GM19452 (cell line): ENCODE measurements at regions not wholly inside any gene's neighbourhood (a gene's known extent, or its start where the extent isn't known, plus 50 kb on each side); places are given as distances from the start of the nearest gene placed in this dataset.

Experiments
- ATAC-seq: cut with Tn5 transposase; IDR thresholded peaks from one replicate; pipeline ENCODE4 v1.9.1; 2021; ENCODE audit not compliant: unreplicated experiment

DNA sequence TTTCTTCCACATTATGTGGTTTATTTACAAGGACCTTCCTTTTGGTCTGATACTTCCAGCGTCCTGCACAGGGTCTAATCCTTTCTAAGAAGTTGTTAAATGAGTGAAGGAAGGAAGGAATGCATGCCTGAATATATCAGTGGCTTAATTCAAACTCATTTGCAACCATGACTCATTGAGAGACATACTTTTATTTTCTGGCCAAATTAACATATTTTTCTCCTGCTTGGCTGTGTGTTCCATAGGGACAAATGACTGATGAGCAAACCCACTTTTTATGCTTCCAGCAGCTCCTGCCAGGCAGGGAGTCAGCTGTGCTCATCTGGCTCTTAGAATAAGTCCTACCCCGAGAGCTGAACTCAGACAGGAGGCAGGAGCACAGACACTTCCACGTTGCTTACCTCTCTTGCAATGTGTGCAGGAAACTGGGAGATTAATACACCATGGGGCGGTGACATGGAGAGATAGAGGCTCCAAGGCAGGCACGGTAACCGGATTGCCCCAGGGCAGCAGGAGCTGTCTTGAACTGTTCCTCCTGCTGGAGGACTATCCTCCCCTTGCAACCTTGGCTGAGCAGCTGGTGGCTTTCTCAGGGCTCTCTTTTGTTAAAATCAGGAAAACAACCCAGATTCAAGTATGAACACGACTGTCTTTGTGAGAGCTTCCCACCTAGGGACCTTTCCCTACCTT is 667.5 kb upstream of the HS6ST1 start:
- no peak for ATAC-seq

DNA sequence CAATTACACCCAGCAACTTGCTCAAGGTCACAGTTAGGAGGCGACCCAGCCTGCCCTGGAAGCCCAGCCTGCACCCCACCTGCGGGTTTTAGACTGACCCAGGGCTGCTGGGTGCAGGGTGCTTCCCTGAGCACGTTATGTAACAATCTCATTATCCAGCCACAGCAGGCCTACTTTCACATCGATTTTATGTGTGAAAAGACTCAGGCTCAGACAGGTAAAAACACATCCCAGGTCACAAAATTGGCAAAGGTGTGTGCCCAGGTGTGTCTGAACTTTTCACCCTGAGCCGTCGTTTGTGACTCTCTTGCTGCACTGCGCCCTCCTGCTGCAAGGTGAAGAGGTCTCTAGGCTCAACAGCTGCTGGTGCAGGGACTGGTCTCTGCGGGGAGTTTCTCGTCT is 668.2 kb upstream of the HS6ST1 start:
- no peak for ATAC-seq

GRCh38 chr2:128988326-128988725 is 669.7 kb upstream of the HS6ST1 start:
- ATAC-seq: no peak

DNA sequence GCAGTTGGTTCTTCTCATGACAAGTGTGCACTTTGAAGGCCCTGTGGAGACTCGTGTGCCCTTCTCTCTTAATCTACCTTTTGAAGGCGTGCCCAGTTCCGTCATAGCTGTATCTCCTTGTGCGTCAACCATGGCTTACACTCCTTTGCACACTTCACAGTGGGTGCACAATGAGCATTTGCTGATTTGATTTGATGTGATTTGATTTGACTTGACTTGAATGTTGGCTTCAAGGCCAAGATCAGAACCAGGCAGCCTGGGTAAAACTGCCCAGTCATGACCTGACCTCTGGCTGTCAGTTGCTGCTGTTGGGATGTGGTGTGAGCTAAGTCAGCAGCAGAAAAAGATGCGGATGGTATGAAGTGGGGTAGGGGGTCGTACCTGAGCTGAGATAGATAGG is 670.3 kb upstream of the HS6ST1 start:
- ATAC-seq: no peak

- no peak for ATAC-seq
Observed at GRCh38 chr2:128995086-128995485, 676.4 kb upstream of the HS6ST1 start.

DNA sequence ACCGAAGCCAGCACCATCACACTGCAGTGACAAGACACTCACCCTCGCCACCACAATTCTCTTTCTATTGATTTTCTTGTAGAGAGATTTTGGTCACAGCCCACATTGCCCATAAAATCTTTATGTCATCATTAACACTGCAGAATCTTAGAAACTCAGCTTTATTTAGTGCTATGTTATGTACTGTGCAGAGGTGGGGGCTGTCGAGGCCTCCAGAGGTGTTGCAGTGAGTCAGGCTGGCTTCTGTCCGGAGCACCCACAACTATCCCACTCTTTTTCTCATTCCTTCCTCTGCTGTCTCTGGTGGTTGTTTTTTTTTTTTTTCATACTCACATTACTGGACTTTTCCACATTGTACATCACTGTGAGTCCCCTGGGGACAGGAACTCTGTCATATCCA is 677.4 kb upstream of the HS6ST1 start:
- no peak for ATAC-seq

GRCh38 chr2:128997166-128997866 is 678.6 kb upstream of the HS6ST1 start:
- ATAC-seq: no peak

- ATAC-seq: no peak
Observed at GRCh38 chr2:129001926-129002325, 683.3 kb upstream of the HS6ST1 start.

- ATAC-seq: no peak
Observed at GRCh38 chr2:129002751-129003150, 684.1 kb upstream of the HS6ST1 start.

DNA sequence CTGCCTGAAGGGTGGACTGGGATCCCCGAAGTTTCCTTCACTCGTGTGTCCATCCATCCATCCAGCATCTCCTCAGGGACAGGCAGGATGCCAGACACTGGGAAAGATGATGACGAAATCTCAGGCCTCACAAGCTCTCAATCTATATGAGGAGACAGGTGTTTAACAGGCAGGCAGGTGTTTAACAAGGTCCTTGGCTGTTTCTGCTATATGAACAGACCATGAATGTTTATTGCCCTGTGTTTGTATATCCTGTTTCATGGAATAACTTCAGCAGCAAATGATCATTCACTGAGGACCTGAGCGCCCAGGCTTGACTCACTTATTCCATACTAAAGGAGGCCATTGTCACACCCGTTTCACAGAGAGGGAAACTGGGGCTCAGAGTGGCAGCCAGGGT is 685.8 kb upstream of the HS6ST1 start:
- ATAC-seq: no peak

- no peak for ATAC-seq
Observed at GRCh38 chr2:129004940-129005490, 686.3 kb upstream of the HS6ST1 start.

DNA sequence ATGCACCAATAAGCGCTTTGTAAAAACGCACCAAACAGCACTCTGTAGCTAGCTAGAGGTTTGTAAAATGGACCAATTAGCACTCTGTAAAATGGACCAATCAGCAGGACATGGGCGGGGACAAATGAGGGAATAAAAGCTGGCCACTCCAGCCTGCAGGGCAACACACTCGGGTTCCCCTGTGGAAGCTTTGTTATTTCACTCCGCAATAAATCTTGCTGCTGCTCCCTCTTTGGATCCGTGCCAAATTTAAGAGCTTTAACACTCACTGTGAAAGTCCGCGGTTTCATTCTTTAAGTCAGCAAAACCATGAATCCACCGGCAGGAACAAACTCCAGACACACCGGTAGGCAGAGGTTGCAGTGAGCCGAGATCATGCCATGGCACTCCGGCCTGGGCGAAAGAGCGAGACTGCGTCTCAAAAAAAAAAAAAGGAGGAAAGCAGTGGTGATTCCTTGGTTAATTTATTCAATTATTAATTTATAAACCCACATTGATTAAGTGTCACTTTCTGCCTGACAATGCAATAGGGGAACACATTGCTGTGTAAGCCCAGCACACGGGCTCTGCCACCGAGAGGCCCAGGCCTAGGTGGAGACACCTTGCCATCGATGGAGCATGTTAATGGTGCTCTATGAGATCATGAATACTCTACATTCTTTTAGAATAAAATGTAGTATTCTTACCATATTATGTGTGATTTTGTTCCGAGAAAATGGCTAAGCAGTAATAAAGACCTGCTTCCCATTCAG is 687.6 kb upstream of the HS6ST1 start:
- ATAC-seq: no peak

GRCh38 chr2:129006901-129007300 is 688.2 kb upstream of the HS6ST1 start:
- ATAC-seq: no peak

DNA sequence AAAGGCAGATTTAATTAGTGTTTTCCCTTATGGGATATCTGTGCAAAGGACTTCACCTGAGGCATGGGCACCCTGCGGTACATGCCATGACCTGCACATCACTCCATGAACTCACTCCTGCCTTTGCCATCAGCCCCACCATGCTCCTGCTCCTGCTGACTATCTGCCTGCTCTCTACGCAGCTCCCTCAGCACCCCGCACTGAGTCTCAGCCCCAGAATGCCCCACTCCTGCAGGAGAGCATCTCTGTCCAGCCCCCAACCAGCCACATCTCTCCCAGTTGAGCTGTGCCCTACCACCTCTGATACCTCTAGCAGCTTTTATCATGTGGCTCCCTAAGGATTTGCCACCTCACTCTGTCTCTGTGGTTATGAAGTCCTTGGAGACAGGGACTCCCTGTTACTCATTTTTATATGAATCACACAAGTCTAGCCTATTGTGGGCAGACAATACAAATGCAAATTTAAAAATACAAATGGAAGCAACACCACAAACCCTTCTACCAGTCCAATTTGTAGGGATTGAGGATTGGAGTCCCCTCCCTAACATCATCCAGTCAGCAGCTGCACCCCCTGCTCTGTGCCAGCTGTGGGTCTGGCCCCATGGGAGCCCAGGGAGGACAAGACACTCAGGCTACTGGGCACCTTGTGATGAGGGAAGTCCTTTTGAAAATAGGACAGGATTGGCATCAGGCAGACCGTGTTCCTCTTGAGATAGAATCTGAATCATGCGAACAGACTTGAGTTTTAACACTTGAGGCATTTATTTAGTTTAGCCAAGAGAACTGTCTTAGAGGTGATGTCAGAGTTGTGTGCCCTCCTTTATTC is 689.6 kb upstream of the HS6ST1 start:
- no peak for ATAC-seq

- no peak for ATAC-seq
Observed at GRCh38 chr2:129008881-129009554, 690.4 kb upstream of the HS6ST1 start.

- no peak for ATAC-seq
Observed at GRCh38 chr2:129009555-129010146, 691.0 kb upstream of the HS6ST1 start.

- no peak for ATAC-seq
Observed at GRCh38 chr2:129010262-129010661, 691.6 kb upstream of the HS6ST1 start.

- no peak for ATAC-seq
Observed at GRCh38 chr2:129011466-129012061, 692.9 kb upstream of the HS6ST1 start.

DNA sequence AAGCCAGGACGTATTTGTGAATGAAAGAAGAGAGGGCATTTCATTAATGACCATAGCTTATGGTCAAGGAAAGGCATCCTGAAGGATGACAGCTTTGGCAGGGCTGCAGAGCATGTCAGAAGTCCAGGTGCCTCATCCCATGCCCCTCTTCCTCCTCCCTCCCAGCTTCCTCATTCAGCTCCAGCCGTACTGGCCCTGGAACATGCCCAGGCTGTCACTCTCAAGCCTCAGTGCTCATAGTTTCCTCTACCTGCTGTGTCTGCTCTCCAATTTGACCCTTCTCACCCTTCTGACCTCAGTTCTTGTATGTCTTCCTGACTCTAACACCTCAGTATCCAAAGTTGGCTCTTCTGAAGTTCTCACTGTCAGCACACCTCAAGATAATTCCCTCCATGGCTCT is 695.8 kb upstream of the HS6ST1 start:
- ATAC-seq: no peak
